NT2/D1 (cell line): ENCODE measurements at regions not wholly inside any gene's neighbourhood (a gene's known extent, or its start where the extent isn't known, plus 50 kb on each side); places are given as distances from the start of the nearest gene placed in this dataset.

ENCODE experiments used
- DNase-seq: peaks from one replicate; pipeline ENCODE4 v3.0.0-alpha.2; 2011; ENCODE audit warnings: low read depth, low spot score
- H3K27me3 ChIP-seq: 2 replicates; pipeline ENCODE4 v1.6.0; 2011; ENCODE audit warnings: mild to moderate bottlenecking; ENCODE audit not compliant: insufficient read length, insufficient read depth
- H3K36me3 ChIP-seq: 2 replicates; pipeline ENCODE4 v1.6.1; 2011; ENCODE audit warnings: mild to moderate bottlenecking, low read length, mixed read lengths; ENCODE audit not compliant: insufficient read depth, insufficient read length
- H3K4me1 ChIP-seq: 2 replicates; pipeline ENCODE4 v1.5.1; 2011; ENCODE audit not compliant: insufficient read depth, insufficient read length
- H3K4me3 ChIP-seq: 2 replicates; pipeline ENCODE4 v1.5.1; 2011; ENCODE audit warnings: low read depth; ENCODE audit not compliant: insufficient read length
- H3K9ac ChIP-seq: 2 replicates; pipeline ENCODE4 v1.6.0; 2011; ENCODE audit warnings: low read depth; ENCODE audit not compliant: insufficient read length
- H3K9me3 ChIP-seq: 2 replicates; pipeline ENCODE4 v1.5.1; 2011; ENCODE audit warnings: mild to moderate bottlenecking, low read length; ENCODE audit not compliant: insufficient read depth
- SUZ12 ChIP-seq: IDR thresholded peaks from 2 replicates; pipeline ENCODE4 v1.6.1; 2011; ENCODE audit not compliant: insufficient read length, insufficient read depth; ENCODE audit errors: extremely low read depth
- YY1 ChIP-seq: IDR thresholded peaks from 2 replicates; pipeline ENCODE4 v1.6.1; 2011; ENCODE audit not compliant: insufficient read length, insufficient read depth
- ZNF274 ChIP-seq: IDR thresholded peaks from 2 replicates; pipeline ENCODE4 v1.6.1; 2011; ENCODE audit warnings: mild to moderate bottlenecking, low read depth, low read length

GRCh38 chr12:85663631-85664030 lies 172.6 kb downstream of the RASSF9 start:
- TF ChIP-seq ZNF274 = no peak
- TF ChIP-seq SUZ12 = no peak
- no peak for TF ChIP-seq YY1
- DNase-seq = no peak
- Histone ChIP-seq H3K4me1 (no peaks in the 10 kb centered on the region), H3K4me3 (no peak overlapping the region), H3K27me3 (no peaks in the 10 kb centered on the region), H3K36me3 (no peaks in the 10 kb centered on the region), H3K9me3 (peaks cover 5% of the 10 kb centered on the region; the same call in 1 of the 2 replicates), H3K9ac (no peak overlapping the region)

DNA sequence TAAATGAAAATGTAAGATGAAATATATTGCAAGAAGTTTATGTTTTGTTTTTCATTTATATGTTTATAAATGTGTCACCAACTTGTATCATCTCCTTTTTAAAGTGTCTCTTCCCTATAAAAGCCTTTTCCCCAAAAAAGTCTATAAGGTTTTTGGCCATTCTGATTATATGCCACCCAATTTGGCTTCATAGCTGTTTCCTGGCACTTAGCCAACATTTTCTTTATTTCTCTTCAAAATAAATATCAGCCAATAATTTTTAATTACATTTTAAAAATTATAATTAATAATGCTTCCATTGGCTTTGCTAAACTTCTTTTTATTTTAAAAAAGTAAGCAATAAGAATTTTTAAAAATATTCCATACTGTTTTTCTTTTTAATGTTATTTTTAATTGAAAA lies 171.8 kb downstream of the RASSF9 start:
- TF ChIP-seq YY1 = no peak
- no peak for TF ChIP-seq ZNF274
- TF ChIP-seq SUZ12 = no peak
- H3K9ac ChIP-seq = no peak overlapping the region
- H3K4me3 ChIP-seq = no peak overlapping the region
- no peaks in the 10 kb centered on the region for H3K27me3 ChIP-seq
- no peak for DNase-seq
- H3K9me3 ChIP-seq = peaks cover 5% of the 10 kb centered on the region; the same call in 1 of the 2 replicates
- no peaks in the 10 kb centered on the region for H3K4me1 ChIP-seq
- no peaks in the 10 kb centered on the region for H3K36me3 ChIP-seq

GRCh38 chr12:85669911-85670310 lies 166.3 kb downstream of the RASSF9 start:
- no peaks in the 10 kb centered on the region for H3K4me1 ChIP-seq
- no peak overlapping the region for H3K4me3 ChIP-seq
- H3K9ac ChIP-seq = no peak overlapping the region
- no peaks in the 10 kb centered on the region for H3K27me3 ChIP-seq
- H3K9me3 ChIP-seq = peaks cover 10% of the 10 kb centered on the region
- DNase-seq = no peak
- no peaks in the 10 kb centered on the region for H3K36me3 ChIP-seq
- TF ChIP-seq YY1 (no peak), ZNF274 (no peak), SUZ12 (no peak)

DNA sequence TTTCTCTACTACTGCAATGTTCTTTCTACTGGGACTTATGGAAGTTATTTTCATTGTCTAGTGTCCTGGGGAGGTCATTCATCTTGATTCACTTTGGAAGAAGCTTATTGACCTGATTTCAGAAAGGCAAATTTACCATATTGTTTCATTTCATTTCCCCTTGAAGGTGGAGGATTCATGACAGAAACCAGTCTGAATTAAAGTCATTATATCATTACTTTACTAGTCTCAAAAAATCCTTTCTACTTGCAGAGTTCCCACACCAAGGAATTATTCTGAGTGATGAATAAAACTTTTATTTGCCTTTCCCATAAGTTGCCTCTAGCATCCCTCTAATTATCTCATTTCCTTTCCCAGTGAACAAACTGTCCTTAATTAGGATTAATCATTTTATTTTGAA lies 163.8 kb downstream of the RASSF9 start:
- DNase-seq = no peak

GRCh38 chr12:85673921-85674420 lies 162.2 kb downstream of the RASSF9 start:
- Histone ChIP-seq H3K27me3 (no peaks in the 10 kb centered on the region), H3K4me3 (no peak overlapping the region), H3K4me1 (no peaks in the 10 kb centered on the region), H3K9me3 (peaks cover 10% of the 10 kb centered on the region), H3K36me3 (no peaks in the 10 kb centered on the region), H3K9ac (no peak overlapping the region)
- TF ChIP-seq ZNF274 (no peak), SUZ12 (no peak), YY1 (no peak)
- DNase-seq = no peak

More for the DNA sequence above, 163.8 kb downstream of the RASSF9 start:
- Histone ChIP-seq H3K27me3 (no peaks in the 10 kb centered on the region), H3K4me3 (no peak overlapping the region), H3K4me1 (no peaks in the 10 kb centered on the region), H3K36me3 (no peaks in the 10 kb centered on the region), H3K9ac (no peak overlapping the region), H3K9me3 (peaks cover 10% of the 10 kb centered on the region)
- no peak for TF ChIP-seq SUZ12
- no peak for TF ChIP-seq ZNF274
- no peak for TF ChIP-seq YY1

DNA sequence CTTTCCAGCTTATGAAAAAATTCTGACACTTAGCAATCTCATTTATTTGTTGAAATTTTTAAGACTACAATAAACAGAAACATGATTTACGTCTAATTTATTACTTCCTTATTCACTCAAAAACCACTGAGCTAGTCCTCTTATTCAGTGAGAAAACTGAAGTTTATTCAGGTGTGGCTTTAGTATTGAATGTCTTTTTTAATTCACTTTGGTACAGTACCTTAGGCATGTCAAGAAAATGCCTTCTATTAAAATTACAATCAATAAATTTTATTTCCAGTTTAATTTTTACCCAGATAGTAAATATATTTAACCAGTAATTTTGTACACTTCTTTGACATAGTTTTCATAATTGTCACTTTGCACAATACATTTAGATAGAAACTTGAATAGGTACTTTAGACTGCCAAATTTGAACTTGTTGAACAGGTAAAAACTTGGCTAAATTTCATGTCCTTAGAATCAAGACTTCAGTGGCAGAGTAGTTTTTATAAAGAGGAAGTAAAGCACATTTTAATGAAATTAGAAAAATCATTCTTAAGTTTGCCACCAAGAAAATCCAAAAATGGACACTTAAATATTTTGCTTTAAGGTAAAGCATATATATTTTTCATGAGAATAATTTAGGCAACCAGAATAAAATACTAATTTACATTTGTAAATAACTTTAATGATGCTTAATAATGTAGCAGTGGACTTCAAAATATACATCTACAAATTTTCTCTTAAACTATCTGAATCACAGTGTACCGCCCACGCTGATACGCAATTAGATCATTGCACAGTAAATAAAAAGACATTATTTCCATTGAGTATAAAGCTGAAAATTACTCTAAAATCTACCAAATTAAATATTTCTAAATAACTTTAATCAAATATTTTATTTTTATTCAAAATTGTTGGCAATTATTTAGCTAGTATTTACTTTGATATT lies 159.1 kb downstream of the RASSF9 start:
- peaks cover 31% of the 10 kb centered on the region for H3K9me3 ChIP-seq
- H3K9ac ChIP-seq = no peak overlapping the region
- no peak for DNase-seq
- H3K27me3 ChIP-seq = no peaks in the 10 kb centered on the region
- no peak overlapping the region for H3K4me3 ChIP-seq
- no peaks in the 10 kb centered on the region for H3K36me3 ChIP-seq
- TF ChIP-seq SUZ12 (no peak), YY1 (no peak), ZNF274 (no peak)
- H3K4me1 ChIP-seq = no peaks in the 10 kb centered on the region

DNA sequence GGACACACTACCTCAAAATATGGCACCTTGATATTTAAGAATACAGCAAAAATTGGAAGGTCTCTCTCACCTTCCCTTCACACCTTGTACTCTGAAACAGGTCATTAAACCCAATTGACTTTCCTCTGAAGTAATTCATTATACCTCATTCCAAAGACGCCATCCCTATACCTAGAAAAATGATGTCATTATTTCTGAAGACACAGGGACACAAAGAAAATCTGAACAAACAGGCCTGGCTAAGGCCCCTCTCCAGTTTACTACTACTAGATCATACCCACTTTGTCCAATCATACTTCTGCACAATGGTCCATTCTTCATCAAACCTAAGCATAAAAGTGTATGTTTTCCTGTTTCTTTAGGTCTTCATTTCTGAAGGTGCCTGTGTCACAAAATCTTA lies 156.9 kb downstream of the RASSF9 start:
- no peak for DNase-seq
- Histone ChIP-seq H3K36me3 (no peaks in the 10 kb centered on the region), H3K27me3 (no peaks in the 10 kb centered on the region), H3K4me3 (no peak overlapping the region), H3K9me3 (peaks cover 23% of the 10 kb centered on the region), H3K4me1 (no peaks in the 10 kb centered on the region), H3K9ac (no peak overlapping the region)
- TF ChIP-seq SUZ12 = no peak
- TF ChIP-seq ZNF274 = no peak
- TF ChIP-seq YY1 = no peak
